Natural killer cell treated with Interleukin-12 subunit alpha and Interleukin-12 subunit beta and Interleukin-15 and Interleukin-18, amount 100 ng/mL, for 72 hours (primary cell): ENCODE measurements at regions not wholly inside any gene's neighbourhood (a gene's known extent, or its start where the extent isn't known, plus 50 kb on each side); places are given as distances from the start of the nearest gene placed in this dataset.

Source experiments
- ATAC-seq, 2 donors: fragments of 150-1000 bp; cut with Tn5 transposase in 1 of 2; sonication (Bioruptor Pico), chemical (Tn5 transposase) in 1 of 2; 2 replicates each; pipeline ENCODE4 v1.10.0; 2021
- DNase-seq: peaks from one replicate; pipeline ENCODE4 v3.0.0; 2022; ENCODE audit warnings: low spot score
- H3K27ac Mint-ChIP-seq, 2 donors: 1 replicate in 1 of 2; 2 replicates in 1 of 2; pipeline ENCODE4 v1.8.0; 2022; ENCODE audit warnings: mixed read lengths in 2 of 2, mild to moderate bottlenecking in 1 of 2, moderate library complexity in 1 of 2
- H3K27me3 Mint-ChIP-seq, 2 donors: 1 replicate in 1 of 2; 2 replicates in 1 of 2; pipeline ENCODE4 v1.8.0; 2022; ENCODE audit warnings: mixed read lengths in 2 of 2
- H3K36me3 Mint-ChIP-seq: one replicate; pipeline ENCODE4 v1.8.0; 2022; ENCODE audit warnings: mixed read lengths
- H3K4me1 Mint-ChIP-seq, 2 donors: 1 replicate in 1 of 2; 2 replicates in 1 of 2; pipeline ENCODE4 v1.8.0; 2022; ENCODE audit warnings: low read depth in 2 of 2, mixed read lengths in 2 of 2, mild to moderate bottlenecking in 1 of 2
- H3K4me3 Mint-ChIP-seq: one replicate; pipeline ENCODE4 v1.8.0; 2022; ENCODE audit warnings: mixed read lengths
- H3K9me3 Mint-ChIP-seq: 2 replicates; pipeline ENCODE4 v1.8.0; 2022; ENCODE audit warnings: mixed read lengths

DNA sequence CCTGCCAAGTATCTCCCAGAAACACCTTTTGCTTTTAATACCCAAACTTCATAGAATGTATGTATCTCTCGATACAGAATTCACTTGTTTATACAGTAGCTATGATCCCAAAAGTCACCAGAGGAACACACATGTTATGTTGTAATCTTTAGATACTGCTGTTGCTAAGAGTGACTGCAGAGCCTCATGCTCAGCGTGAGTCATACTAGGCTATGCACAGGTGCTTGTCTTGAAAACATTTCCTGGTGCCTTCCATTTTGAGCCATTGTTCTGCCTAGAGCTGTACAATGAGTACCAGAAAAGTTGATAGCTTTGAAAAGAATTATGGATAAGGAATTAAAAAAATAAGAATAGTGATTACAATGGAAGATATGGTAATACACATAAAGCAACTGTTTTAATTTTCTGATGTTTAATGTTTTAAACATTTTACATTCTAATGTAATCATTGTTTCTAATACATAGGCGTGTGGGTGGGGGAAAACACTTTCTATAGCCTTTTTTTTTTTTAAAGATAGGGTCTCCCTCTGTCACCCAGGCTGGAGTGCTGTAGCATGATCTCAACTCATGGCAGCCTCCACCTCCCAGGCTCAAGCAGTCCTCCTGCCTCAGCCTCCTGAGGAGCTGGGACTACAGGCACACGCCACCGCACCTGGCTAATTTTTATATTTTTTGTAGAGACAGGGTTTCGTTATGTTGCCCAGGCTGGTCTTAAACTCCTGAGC is 79.4 kb downstream of the CD24 start:
- Mint-ChIP-seq H3K9me3 (no peaks in the 10 kb centered on the region), H3K4me3 (no peak overlapping the region), H3K27me3 (peaks cover 12 to 28% of the 10 kb centered on the region in 2 donors), H3K27ac (no peak overlapping the region), H3K4me1 (no peaks in the 10 kb centered on the region), H3K36me3 (no peaks in the 10 kb centered on the region)
- no peak for DNase-seq
- no peak for ATAC-seq

DNA sequence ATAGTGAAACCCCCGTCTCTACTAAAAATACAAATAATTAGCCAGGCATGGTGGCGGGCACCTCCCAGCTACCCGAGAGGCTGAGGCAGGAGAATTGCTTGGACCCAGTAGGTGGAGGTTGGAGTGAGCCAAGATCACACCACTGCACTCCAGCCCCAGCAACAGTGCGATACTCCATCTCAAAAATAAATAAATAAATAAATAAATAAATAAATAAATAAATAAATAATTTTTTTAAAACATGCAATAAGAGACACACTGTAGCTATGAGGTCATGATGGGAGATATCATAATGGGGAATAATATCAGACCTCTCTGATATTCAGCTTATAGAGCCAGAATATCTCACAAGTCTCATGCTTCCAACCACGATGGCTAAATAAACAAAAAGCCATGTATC is 82.3 kb downstream of the CD24 start:
- Mint-ChIP-seq H3K4me3 (no peak overlapping the region), H3K9me3 (no peaks in the 10 kb centered on the region), H3K27me3 (peaks cover 23 to 35% of the 10 kb centered on the region in 2 donors), H3K27ac (no peak overlapping the region), H3K4me1 (no peaks in the 10 kb centered on the region), H3K36me3 (no peaks in the 10 kb centered on the region)
- ATAC-seq, result no peak
- no peak for DNase-seq

DNA sequence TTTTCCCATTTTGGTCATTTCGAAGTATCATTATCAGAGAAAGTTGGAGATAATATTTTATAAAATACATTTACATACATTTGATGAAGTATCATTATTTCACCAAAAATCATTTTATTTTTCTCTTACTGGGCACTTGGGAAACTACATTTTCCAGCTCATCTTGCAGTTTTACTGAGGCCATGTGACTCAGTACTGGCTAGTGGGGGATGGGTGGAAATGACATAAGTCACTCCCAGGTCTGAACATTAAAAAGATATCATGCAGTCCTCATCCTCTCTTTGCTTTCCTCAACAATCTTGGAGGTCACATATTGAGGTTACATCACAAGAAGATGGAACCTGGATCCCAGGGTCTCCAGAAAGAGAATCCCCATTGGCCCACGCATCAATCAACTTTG is 84.1 kb downstream of the CD24 start:
- Mint-ChIP-seq H3K4me1 (no peaks in the 10 kb centered on the region), H3K9me3 (no peaks in the 10 kb centered on the region), H3K4me3 (no peak overlapping the region), H3K27ac (no peak overlapping the region), H3K36me3 (no peaks in the 10 kb centered on the region), H3K27me3 (peaks cover 20 to 40% of the 10 kb centered on the region in 2 donors)
- ATAC-seq, result no peak
- no peak for DNase-seq

DNA sequence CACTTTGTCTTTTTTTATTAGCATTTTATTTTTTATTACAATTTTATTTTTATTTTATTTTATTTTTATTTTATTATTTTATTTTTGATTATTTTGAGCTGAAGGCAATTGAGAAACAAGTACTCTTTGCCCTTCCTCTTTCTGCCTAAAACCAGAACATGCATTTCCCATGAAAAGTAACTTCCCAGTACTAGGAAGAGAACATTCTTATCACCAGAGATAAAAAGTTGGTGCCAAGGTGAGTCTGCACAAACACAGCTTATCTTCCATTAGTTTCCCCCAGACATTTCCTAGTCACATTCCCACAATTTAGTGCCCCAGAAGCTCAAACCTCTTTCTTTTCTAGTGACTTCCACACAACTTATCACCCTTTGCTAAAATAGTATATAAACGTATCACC is 84.8 kb downstream of the CD24 start:
- Mint-ChIP-seq H3K9me3 (no peaks in the 10 kb centered on the region), H3K36me3 (no peaks in the 10 kb centered on the region), H3K4me3 (no peak overlapping the region), H3K4me1 (no peaks in the 10 kb centered on the region), H3K27ac (no peak overlapping the region), H3K27me3 (peaks cover 21 to 44% of the 10 kb centered on the region in 2 donors)
- DNase-seq, result no peak
- ATAC-seq, result no peak

DNA sequence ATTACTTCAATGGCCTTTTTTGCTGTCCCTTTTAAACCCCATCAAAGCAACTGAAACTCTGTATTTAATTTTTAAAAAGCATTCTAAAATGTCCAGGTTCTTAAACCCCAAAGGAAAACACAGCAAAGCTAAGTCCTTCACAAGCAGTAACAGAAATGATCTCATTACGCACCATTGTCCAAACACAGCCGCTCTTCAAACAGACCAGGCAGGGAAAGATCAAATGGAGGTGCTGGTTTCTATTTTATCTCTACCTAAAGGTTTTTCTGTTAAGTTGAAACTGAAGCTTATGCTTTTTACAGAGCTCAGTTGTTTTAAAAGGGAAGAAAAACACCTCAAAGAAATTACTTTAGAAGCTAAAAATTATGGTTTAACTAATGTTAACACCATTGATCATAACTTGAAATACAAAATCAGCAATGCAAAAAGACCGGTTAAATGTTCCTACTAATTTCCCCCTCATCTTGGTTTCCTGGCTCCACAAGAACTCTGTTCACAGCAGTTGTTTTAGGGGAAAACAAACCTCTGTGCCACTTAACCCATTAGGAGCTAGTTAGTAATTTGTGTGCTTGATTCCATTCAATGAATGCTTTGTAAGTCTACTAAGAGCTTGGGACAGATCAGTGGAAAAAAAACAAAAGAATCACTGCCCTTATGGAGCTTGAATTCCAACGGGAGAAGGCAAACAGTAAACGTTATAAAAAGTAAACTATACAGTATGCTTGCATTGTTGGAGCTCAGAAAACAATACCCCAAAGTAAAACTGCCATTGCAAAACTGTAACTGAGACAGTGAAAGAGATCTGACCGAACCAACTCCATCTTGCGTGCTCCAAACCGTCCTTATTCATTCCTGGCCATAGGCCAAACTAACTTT is 87.4 kb downstream of the CD24 start:
- DNase-seq, result no peak
- no peak for ATAC-seq
- Mint-ChIP-seq H3K9me3 (no peaks in the 10 kb centered on the region), H3K4me1 (no peaks in the 10 kb centered on the region), H3K4me3 (no peak overlapping the region), H3K27ac (no peak overlapping the region), H3K36me3 (no peaks in the 10 kb centered on the region), H3K27me3 (peaks cover 21 to 32% of the 10 kb centered on the region in 2 donors)

DNA sequence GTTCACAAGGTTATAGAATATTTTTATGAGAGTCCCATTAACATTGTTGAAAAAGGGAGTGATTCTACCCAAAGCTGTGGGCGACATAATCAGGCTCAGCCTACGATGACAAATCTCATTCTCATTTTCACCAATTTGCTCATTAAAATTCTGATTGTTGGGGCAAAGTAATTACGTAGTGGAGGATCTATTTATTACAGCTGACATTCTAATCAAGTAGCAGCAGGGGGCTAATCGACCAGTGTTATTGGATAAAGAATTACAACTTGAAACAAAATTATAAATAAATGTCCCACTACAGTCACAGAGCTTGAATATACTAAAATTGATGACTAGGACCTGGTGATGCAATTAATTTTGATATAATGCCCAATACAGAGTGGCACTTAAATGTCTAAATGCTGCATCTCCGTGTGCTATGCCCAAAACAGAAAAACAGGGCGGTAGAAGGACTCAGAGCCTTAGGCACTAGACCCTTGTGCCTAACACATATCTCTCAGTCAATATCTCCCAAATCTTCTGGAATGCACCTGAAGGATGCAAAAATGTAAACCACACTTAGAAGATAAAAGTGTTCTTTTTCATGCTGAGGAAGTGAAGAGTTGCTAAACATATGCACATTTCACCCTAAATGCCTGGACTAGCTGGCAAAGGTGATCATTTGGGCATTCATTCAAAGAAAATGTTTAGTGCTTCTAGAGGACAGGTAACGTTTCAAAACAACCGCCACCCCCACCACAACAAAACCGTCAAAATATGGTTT is 88.3 kb downstream of the CD24 start:
- no peak overlapping the region for H3K4me3 Mint-ChIP-seq
- peaks cover 25 to 32% of the 10 kb centered on the region in 2 donors for H3K27me3 Mint-ChIP-seq
- ATAC-seq, result no peak
- DNase-seq, result no peak
- no peaks in the 10 kb centered on the region for H3K9me3 Mint-ChIP-seq
- no peak overlapping the region for H3K27ac Mint-ChIP-seq
- H3K36me3 Mint-ChIP-seq, result no peaks in the 10 kb centered on the region
- H3K4me1 Mint-ChIP-seq, result no peaks in the 10 kb centered on the region

DNA sequence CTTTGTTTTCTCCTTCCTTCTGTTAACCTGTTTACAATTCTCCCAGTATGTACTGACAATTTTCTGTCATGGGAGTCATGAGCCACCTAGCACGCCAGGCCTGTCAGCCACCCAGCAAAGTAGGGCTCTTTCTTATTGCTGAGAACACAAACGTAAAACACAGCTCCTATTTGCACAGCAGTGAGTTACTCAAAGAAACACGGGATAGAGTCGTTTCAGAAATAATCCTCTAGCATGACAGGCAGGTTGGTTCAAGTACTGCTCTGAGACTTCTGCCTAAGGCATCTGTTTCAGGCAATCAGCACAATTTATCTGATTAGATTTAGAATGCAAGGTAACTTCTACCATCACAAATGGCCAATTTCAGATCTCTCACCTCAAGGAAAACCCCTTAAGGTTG is 88.8 kb downstream of the CD24 start:
- Mint-ChIP-seq H3K4me1 (no peaks in the 10 kb centered on the region), H3K9me3 (no peaks in the 10 kb centered on the region), H3K27ac (no peak overlapping the region), H3K36me3 (no peaks in the 10 kb centered on the region), H3K27me3 (peaks cover 23 to 32% of the 10 kb centered on the region in 2 donors), H3K4me3 (no peak overlapping the region)
- DNase-seq (no peak), ATAC-seq (no peak)

DNA sequence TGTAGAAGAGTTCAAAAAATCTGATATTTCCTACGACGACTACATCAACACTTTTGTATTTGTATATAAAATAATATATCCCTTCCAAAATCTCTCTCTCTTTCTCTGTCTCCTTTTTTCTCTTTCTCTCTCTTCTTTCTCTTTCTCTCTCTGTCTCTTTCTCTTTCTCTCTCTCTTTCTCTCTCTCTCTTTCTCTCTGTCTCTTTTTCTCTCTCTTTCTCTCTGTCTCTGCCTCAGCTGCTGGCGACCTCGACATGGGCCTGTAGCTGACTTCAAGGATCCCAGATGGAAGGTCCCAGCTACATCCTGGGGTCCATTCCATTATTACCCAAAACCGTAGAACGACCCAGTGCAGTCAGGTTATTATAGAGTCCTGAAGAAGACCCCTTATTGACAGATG is 90.0 kb downstream of the CD24 start:
- ATAC-seq (no peak), DNase-seq (no peak)
- Mint-ChIP-seq H3K27me3 (peaks cover 28 to 31% of the 10 kb centered on the region in 2 donors), H3K36me3 (no peaks in the 10 kb centered on the region), H3K4me1 (no peaks in the 10 kb centered on the region), H3K27ac (no peak overlapping the region), H3K4me3 (no peak overlapping the region), H3K9me3 (no peaks in the 10 kb centered on the region)

DNA sequence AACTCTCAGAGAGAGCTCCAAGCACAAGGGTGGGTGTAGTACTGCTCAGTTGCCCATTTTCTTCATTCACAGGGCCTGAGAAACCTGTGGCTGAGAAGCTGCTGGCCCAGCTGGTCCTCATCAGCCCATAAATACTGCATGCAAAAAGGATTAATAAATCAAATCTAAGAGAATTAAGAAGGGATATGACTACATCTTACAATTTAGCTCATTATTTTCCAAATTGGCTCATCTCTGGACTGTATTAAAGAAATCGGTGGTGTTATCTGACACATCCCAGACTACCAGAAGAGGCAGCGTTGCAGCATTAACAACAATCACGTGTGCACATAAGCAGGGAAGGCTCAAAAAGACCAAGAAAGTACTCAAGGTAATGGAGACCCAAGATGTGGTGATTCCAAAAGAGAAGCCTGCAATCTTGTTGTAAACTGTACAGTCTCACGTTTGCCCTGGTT is 90.7 kb downstream of the CD24 start:
- DNase-seq (no peak), ATAC-seq (no peak)
- no peaks in the 10 kb centered on the region for H3K4me1 Mint-ChIP-seq
- H3K27me3 Mint-ChIP-seq, result peaks cover 27 to 29% of the 10 kb centered on the region in 2 donors
- no peaks in the 10 kb centered on the region for H3K36me3 Mint-ChIP-seq
- no peak overlapping the region for H3K27ac Mint-ChIP-seq
- H3K9me3 Mint-ChIP-seq, result no peaks in the 10 kb centered on the region
- no peak overlapping the region for H3K4me3 Mint-ChIP-seq

DNA sequence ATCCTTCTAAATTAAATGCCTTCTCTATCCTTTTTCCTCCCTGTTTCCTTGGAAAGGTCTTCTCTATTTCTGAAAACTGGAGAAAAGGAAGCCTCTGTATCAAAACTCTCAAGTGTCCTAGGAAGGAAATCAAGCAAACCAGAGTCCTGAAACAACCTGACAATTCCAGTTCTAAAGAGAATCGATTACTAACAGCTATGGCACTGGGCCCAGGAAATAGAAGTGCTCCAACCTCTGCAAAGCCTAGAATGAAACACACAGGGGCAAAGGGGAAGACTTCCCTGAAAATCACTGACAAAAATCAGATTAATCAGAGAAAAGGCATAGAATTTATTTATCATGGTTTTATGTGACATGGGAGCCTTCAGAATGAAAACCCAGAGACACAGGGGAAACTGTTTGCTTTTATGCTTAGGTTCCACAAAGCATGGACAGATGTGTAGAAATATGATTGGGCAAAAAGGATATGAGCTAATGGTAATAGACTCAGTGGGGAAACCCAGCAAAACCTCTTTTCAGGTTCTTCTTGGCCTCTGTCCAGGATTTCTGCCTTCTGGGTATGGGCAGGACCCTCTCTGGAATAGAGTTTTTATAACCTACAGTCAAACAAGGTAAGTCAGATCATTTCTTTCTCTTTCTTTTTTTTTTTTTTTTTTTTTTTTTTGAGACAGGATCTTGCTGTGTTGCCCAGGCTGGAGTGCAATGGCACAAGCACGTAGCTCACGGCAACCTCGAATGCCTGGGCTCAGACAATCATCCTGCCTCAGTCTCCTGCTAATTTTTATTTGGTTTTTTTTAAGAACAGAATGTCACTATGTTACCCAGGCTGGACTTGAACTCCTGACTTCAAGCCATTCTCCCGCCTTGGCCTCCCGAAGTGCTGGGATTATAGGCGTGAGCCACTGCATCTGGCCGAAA is 91.7 kb downstream of the CD24 start:
- DNase-seq (no peak), ATAC-seq (no peak)
- no peaks in the 10 kb centered on the region for H3K9me3 Mint-ChIP-seq
- H3K27ac Mint-ChIP-seq, result no peak overlapping the region
- no peaks in the 10 kb centered on the region for H3K36me3 Mint-ChIP-seq
- no peaks in the 10 kb centered on the region for H3K4me1 Mint-ChIP-seq
- no peak overlapping the region for H3K4me3 Mint-ChIP-seq
- H3K27me3 Mint-ChIP-seq, result peaks cover 21 to 25% of the 10 kb centered on the region in 2 donors

DNA sequence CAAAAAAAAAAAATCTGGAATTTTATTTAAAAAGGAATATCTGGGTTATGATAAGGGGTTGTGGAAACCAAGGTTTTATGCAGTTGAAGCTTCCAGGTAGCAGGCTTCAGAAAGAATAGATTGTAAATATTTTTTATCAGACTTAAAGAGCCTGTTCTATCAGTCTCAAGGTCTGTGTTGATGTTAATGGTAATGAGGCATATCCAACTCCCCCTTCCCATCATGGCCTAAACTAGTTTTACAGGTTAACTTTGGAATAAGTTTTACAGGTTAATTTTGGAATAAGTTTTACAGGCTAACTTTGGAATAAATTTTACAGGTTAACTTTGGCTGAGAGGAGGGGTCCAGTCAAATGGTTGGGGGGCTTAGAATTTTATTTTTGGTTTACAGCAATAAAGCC is 92.4 kb downstream of the CD24 start:
- no peak overlapping the region for H3K27ac Mint-ChIP-seq
- ATAC-seq, result no peak
- H3K36me3 Mint-ChIP-seq, result no peaks in the 10 kb centered on the region
- no peak overlapping the region for H3K4me3 Mint-ChIP-seq
- no peaks in the 10 kb centered on the region for H3K4me1 Mint-ChIP-seq
- no peaks in the 10 kb centered on the region for H3K9me3 Mint-ChIP-seq
- peaks cover 23% of the 10 kb centered on the region in 2 donors for H3K27me3 Mint-ChIP-seq
- DNase-seq, result no peak

DNA sequence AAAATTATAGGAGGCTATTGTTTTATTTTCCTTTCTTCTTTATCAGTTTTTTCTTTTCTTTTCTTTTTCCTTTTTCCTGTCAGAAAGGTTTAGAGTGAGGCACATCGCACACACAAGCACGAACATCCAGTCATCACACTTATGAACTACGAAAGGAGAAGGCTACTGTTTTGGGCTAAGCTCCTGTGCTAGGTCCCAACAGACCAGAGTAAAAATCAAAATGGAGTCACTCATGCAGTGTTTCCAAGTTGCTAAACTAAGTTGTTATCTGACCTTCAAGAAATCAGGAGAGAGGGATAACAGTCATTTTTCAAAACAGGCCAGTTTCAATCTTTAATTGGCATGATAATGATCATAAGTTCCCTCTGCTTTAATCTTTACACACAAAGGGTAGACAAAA is 93.6 kb downstream of the CD24 start:
- no peak overlapping the region for H3K4me3 Mint-ChIP-seq
- no peaks in the 10 kb centered on the region for H3K4me1 Mint-ChIP-seq
- DNase-seq, result no peak
- ATAC-seq, result no peak
- H3K36me3 Mint-ChIP-seq, result no peaks in the 10 kb centered on the region
- no peak overlapping the region for H3K27ac Mint-ChIP-seq
- H3K9me3 Mint-ChIP-seq, result peaks cover 5% of the 10 kb centered on the region
- H3K27me3 Mint-ChIP-seq, result peaks cover 26 to 28% of the 10 kb centered on the region in 2 donors

DNA sequence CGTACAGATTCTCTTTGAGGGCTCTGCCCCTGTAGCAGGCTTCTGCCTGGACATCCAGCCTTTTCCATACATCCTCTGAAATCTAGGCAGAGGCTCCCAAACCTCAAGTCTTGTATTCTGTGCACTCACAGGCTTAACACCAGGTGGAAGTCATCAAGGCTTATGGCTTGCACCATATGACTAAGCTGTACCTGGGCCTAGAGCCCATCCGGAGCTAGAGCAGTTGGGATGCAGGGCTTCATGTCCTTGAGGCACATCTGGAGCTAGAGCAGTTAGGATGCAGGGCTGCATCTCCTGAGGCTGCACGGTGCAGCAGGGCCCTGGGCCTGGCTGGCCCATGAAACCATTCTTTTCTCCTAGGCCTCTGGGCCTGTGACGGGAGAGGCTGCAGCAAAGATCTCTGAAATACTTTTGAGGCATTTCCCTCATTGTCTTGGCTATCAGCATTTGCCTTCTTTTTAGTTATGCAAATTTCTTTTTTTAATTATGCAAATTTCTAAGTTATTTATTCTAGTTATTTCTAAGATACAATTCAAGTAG is 98.7 kb downstream of the CD24 start:
- no peak for DNase-seq
- Mint-ChIP-seq H3K9me3 (peaks cover 5% of the 10 kb centered on the region), H3K36me3 (no peaks in the 10 kb centered on the region), H3K27me3 (peaks cover 14 to 16% of the 10 kb centered on the region in 2 donors), H3K4me3 (no peak overlapping the region), H3K4me1 (no peaks in the 10 kb centered on the region), H3K27ac (no peak overlapping the region)
- peak in 1 of 2 donors; percentile 56 for ATAC-seq
